GM23248 (cell line): ENCODE measurements at regions not wholly inside any gene's neighbourhood (a gene's known extent, or its start where the extent isn't known, plus 50 kb on each side); places are given as distances from the start of the nearest gene placed in this dataset.

Experiments
- EZH2 ChIP-seq: fragments of 200-600 bp; sonication (generic); IDR thresholded peaks from 2 replicates; pipeline ENCODE4 v1.6.1; 2018; ENCODE audit warnings: antibody characterized with exemption, mild to moderate bottlenecking; ENCODE audit not compliant: insufficient read depth, poor library complexity, severe bottlenecking
- EZH2phosphoT487 ChIP-seq: fragments of 200-600 bp; sonication (generic); IDR thresholded peaks from 2 replicates; pipeline ENCODE4 v1.6.1; 2018; ENCODE audit warnings: antibody characterized with exemption, moderate library complexity, mild to moderate bottlenecking, low read depth; ENCODE audit not compliant: insufficient read depth

DNA sequence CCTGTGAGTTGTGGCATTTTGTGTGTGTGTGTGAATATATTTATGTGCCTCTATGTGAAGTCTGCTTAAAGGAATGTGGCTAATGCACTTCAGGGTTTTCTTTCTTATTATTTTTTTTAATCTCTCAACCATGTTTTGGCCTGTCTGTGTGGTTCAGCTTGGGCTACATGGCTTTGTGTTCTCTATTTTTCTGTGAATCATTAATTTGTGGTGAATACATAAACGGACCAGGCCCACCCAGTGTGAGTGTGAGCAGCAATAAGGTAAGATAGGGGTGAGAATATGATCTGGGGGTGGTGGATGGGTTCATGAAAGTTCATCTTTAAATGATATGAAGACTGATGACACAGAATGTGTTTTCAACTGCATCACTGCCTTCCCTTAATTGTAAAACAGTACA is 726.6 kb upstream of the TSPY4 start:
- TF ChIP-seq EZH2phosphoT487 (no peak), EZH2 (no peak)
